Embryonic facial prominence (tissue), 1 donor: ENCODE measurements at regions not wholly inside any gene's neighbourhood (a gene's known extent, or its start where the extent isn't known, plus 50 kb on each side); places are given as distances from the start of the nearest gene placed in this dataset.

Experiments used
- DNase-seq: peaks from one replicate; pipeline ENCODE4 v3.0.0-alpha.2; 2016; ENCODE audit errors: extremely low spot score

DNA sequence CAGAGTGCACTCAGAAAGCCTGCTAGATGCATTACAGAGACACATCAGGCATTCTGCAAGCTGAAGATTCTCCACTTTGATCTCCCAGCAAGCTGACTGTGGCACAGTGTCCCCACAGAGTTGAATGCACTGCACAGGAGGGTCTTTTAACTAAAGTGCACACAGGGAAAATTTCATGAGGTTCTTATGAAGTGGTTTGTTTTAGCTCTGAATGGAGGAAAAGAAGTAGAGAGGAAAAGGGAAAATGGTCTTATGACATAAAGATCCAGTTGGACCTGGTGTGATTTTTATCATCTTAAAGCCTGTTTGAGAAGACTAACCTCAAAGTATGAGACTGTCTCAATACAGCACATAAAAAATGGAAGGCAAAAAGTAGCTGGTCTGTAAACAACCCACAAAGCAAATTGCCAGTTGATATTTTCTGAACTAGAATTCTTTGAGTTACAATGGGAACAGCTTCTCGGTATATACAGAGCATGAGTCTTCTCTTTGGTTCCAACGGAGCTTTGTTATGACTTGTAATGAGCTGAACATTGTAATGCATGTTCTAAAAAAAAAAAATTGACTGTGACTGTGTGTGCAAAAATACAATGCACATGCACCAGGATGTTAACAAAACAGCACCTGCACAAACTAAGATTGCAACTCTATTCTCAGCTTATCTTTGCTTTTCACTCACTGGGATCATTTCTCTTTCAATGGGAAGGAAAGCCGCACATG, 383.0 kb upstream of the ID4 start:
- DNase-seq = no peak

DNA sequence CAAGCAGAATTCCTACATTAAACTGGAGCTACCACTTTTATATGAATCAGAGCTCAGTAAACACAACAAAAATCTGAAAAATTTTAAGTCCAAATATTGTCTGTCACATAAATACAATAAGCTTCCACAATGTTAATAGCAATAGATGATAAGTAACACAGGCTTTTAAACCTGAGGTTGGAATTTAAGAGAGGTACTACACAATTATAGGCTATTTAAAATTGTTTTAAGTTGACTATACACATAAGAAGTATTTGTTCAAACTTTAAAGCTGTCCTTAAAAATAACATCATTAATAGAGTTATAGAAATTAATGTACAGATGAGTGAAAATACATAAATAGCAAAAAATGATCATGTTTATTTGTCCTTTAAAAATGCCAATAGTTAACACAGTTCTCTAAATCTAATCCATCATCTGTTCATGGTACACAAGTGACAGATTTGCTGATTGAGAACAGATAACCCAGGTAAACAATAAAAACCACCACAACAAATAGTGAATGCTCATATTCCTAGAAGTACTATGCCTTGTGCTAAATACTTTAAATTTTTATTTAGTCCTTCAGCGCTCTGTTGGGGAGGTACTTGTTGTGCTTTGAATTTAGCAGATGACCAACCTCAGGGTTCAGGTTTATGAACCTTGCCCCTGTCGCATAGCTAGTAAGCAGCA, 382.3 kb upstream of the ID4 start:
- DNase-seq = no peak

DNA sequence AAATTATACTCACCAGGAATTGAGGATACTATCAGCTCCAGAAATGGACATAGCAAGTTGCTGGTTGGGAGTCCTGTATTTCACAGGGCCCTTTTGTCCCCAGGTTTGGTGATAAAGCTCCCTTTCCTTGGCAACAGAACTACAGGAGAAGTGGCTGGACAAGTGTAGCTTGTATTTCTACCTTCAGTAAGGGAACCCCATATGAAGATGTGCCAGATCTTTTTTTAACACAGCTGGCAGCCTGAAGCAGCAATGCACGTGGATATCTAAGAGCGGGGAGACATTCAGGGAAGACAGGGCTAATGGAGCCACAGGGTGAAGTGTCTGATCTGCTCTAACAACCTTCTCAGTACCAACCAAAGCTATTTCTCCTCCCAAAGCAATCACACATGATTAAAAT, 373.9 kb upstream of the ID4 start:
- no peak for DNase-seq

DNA sequence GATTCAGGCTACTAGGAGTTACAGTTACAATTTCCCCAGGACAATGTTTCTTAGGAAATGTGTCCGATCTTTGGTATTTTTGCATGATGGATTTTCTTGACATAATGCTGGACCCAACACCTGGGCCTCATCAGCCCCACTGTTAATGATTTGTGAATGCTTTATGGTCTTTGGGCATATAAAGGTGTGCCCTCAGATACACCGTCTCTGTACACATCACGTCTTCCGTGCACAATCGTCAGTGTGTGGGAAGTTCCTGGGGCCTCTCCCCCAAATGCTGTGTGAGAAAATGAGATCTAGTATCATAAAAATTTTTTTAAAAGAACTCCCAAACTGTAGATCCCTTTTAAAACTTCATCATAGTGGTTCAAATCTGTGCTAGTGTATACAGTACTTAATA, 373.2 kb upstream of the ID4 start:
- no peak for DNase-seq

DNA sequence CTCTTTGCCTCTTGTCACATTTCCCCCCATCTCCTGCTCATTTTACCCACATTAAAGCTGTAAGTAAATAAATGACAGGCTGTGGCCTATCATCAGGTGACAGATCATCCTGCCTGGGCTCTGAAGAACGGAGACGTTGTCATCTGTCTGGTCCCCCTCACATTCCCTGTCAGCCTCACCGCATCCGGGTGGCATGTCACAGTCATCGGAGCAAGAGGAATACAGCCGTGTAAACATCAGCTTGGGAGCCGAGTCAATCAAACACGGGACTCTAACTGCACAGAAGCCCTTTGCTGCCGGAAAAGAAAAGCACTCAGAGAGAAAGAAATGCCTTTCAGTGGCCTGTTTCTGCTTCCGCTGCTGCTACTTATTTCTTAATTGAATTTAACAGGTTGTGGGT, 371.9 kb upstream of the ID4 start:
- DNase-seq = no peak

DNA sequence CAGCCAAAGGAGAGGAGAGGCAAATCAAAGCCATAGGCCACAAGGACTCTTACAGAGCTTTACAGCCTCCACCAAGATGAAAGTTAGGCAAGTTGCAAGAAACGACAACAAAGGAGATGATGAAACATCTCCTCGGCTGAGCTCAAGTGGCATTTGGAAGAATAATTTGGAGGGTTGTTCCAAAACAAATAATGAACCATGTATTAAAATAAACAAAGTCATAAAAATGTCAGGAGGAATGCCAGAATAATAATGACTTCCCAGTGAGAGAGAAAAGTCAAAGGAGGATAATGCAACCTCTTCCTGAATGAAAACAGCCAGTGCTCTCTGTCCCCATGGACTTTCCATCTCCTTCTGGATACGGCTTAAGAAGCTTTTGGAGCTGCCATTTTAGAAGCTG, 371.4 kb upstream of the ID4 start:
- DNase-seq = no peak

DNA sequence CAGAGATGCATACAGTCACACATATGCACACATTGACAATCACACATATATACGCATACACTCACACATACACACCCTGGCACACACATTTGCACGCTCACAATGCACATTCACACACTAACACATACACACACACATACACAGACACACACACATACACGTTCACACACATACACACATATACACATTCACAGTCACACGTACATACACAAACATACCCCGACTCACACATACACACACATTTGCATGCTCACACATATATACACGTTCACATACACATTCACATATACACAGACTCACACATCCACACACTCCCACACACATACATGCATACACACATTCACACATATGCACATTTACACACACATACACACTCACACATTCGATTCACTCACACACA, 366.8 kb upstream of the ID4 start:
- no peak for DNase-seq

DNA sequence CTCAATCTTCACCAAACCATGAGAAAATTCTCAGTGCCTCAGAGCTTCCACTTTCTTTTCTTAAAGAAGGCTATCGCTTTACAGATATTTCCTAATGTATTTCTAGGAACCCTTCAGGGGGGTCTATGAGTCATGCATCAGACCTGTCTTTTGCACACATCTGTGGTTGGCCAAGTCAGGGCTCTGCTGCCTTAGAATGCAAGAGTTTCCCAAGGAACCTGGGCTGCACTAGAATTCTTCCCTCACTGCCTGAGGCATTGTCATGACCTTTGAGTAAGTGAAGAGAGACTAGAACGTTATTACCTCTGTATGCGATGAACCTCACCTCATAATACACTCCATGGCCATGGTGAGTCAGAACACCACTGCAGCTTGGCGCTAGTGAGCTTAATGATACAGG, 365.0 kb upstream of the ID4 start:
- DNase-seq = no peak

DNA sequence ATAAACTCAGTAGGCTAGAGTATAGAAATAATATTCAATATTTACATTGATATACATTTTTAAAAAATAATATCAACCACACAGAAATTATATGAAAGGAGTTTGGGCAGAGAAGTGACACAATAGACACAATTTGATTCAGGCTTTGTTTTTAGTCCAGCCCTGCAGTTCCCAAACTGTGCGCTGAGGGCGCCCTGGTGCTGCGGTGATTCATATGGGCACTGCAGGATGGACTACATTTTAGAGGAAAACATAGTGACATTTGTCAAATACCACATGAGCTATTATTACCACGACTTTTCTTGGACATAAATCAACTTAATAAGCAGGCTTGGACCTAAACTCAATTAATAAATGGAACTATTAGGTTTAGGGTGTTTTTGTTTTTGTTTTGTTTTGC, 364.3 kb upstream of the ID4 start:
- DNase-seq = no peak

DNA sequence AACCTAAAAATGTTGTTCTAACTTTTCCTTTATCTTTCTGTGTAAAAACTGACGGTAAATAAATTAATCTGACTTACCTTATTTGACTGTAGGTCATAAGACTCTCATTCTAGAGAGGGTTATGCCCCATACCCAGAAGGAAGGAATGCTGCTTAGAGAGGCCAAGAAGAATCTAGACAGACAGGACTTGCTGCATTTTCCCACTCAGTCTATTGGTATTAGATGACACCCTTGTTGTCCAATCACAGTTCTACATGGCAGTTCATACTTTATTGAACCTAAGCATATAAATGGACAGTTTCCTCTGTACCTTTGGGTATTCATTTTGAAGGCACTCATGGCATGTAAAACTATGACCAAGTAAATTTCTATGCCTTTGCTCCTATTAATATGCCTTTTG, 359.6 kb upstream of the ID4 start:
- DNase-seq = no peak

DNA sequence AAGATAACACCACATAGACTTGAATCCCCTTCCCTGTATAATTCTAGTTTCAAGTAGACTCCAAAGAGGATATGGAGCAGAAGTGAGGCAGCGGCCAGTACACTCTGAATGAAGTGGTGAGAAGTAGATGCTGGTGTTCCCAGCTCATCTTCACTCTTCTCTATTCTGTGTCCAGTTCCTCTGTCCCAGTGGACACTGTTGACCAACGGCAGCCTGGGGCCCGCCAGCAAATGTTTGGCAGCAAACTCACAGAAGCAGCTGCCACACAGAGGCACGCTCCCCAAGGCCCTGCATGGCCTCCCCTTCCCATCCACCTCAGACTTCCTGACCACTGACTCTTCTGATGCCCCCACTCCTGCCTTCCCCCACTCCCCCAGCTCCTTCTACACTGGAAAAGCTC, 358.9 kb upstream of the ID4 start:
- DNase-seq = no peak

DNA sequence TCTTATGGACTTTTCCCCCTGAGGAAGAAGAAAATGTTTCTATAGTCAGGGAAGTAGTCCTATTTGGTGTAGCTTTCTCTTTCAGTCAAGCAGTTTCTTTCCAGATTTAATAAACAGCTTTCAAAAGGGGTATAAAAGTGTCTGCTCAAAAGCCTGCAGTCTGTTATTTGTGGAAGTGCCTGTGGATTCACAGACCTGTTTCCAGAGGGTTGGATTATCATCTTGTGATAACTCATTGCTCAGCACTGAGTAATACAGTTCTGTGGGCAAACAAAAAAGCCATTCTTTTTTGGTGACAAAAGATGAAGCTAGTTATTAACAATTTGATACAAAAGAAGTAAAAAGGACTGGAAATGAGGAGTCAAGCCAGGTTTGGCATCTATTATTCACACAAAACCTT, 358.2 kb upstream of the ID4 start:
- DNase-seq = no peak

DNA sequence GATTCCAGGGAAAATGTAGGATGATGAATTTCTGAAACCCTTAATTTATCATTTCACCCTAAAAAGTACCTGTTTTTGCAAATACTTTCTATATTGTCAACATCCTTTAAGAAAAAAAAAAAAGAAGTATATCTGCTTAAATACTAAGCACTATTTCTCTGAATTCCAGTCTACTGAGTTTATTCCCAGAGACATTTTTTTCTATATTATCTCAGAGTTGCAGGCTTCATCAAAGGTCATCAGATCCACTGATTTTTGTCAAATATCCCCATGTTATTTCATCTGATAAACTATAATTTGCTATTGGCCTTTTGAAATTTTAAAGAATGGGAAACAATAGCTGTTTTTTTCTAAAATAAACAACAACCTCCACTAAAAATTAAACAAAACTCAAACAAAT, 357.6 kb upstream of the ID4 start:
- DNase-seq = no peak

DNA sequence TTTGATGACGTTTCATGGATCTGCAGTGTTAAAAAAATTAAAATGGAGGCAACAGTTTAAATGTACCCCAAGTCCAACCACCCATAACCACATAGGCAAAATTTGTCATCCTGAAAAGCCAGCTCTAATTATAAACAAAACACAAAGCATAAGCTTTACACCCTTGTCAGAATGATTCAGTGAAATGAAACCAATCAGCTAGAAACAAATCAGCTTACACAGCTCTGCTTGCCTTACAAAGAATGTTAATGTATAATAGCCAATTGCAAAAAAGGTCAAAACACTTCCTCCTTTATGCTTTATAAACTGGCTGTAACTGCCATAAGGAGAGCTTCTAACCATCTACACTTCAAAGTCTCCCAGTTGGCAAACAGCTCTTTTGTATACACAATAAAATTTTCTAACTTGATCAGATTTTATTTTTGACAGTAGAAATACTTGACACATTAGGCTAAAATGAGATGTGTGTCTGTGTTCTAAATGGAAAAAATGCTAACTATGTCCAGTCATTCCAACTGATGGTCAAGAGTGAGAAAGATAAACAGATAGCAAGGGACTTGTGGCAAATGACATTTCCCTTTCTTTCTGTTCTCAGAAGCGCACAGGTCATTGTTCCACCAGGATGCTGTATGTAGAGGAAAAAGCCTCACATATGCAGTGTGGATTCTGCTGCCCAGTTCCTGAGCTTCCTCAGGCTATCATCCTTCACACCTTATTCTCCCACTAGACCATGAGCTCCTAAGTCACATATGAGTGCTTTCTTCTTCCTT, 344.3 kb upstream of the ID4 start:
- DNase-seq = no peak

DNA sequence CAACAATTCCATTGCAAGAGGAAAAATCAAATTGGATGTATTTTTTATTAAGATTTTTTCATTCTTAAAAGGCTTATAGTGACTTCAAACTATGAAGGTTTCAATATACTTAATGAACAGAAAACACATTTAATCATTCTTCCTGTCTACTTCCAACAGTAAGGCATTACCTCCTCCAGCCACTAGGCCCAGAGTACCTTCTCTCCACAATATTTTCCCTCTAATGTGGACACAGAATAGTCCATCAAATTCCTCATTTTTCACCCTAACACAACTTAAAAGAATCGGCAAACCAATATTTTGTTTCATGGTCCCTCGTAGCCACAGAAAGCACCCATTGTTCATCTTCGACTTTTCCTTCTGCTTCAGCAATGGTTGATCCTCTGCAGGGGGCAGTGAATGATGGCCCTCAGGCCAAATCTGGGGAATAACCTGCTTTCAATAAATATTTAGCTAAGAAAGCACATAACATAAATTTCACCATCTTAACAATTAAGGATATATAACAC, 335.4 kb upstream of the ID4 start:
- no peak for DNase-seq

DNA sequence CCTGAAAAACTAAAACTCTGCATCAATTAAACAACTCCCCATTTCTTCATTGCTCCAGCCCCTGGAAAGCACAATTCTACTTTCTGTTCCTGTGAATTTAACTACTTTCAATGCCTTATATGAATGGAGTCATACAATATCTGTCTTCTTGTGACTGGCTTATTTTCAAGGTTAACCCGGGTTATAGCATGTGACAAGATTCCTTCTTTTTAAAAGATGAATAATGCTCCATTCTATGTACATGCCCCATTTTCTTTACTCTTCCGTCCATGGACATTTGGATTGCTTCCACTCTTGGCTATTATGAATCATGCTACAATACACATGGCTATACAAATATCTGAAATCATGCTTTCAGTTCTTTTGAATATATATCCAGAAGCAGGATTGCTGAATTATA, 334.9 kb upstream of the ID4 start:
- DNase-seq = no peak

DNA sequence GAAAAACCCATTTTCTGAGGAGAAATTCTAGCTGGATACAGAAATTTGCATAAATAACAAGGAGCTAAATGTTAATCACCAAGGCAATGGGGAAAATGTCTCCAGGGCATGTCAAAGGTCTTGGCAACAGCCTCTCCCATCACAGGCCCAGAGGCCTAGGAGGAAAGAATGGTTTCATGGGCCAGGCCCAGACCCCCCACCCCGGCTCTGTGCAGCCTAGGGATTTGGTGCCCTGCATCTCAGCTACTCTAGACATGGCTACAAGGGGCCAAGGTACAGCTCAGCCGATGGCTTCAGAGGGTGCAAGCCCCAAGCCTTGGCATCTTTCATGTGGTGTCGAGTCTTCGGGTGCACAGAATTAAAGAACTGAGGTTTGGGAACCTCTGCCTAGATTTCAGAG, 321.2 kb upstream of the ID4 start:
- DNase-seq = no peak

DNA sequence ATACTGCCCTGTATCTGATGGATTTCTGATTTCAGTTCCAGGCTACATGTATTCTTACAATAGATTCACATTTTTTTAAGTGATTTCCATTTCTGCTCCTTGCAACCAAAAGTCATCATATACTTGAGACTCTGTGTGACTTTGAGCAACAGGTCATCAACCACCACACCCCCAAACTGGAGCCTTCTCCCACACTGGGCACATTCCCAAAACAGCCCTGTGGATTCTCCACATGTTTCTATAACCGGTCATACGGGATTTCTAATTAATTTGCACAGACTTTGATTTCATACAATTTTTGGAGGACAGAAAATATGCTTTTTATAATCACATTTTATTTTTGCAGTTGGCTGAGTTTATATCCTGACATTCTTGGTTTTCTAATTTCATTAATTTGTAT, 317.2 kb upstream of the ID4 start:
- DNase-seq = no peak

DNA sequence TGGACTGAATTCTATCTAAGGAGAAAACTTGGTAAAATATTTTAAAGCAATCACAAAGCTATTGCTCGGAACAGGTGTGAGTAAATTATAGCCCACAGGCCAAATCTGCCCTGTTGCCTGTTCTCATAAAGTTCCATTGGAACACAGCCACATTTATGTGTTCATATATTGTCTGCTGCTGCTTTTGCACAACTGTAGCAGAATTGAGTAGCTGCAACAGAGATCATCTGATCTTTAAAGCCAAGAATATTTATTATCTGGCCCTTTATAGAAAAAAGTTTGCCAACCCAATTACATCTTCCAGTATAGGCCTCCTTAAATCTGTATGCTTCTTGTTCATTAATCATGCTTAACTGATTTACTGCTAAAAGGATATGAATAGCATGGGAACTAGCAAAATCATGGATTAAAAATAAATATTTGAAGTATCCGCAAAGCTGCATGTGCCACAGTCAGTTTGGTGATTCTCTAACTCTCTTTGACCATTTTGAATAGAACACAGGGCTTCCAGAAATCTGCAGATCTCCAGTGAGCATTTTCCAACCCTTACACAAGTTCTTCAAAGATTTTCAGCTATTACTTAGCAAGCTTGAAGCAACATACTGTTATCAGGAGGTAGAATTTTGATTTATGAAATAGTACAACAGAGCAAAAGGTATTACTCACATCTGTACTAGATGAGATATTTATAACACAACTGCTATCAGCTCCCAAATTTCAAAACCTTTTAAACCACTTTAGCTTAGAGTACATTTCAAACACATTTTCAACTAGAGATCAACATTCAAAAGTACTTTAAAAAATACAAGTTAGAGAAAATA, 312.6 kb upstream of the ID4 start:
- DNase-seq = no peak

DNA sequence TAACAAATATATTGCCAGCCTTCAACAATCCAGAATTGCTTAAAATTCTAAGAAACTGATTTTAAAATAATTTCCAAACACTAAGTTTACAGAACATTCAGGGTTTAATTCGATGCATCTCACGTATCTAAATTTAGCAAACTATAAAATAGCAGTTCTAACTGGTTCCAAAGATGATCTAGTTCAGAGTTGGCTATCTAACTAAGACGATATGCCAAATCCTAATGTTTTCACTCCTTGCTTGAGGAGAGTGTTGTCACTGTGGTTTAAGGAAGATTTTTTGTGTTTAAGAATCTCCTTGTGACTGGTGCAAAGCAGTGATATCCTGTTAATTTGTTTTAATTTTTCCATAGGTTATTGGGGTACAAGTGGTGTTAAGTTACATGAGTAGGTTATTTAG, 311.5 kb upstream of the ID4 start:
- DNase-seq = no peak

DNA sequence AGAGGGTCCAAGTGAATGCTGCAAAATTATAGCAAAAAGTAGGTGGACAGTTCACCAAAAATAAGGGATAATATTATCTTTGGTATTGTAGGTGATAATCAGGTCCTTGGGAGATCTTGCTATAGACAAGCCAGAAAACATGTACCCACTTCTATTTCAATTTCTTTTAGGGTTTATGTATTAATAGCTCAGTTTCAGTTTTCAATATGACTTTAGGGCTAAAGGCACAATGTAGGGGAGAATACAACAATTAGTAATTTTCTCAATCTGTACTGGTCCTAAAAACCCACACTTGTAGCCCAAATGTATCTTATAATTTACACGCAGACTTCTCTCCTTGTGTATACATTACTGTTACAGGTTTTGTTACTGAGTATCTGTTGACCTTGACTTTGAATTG, 307.0 kb upstream of the ID4 start:
- no peak for DNase-seq

DNA sequence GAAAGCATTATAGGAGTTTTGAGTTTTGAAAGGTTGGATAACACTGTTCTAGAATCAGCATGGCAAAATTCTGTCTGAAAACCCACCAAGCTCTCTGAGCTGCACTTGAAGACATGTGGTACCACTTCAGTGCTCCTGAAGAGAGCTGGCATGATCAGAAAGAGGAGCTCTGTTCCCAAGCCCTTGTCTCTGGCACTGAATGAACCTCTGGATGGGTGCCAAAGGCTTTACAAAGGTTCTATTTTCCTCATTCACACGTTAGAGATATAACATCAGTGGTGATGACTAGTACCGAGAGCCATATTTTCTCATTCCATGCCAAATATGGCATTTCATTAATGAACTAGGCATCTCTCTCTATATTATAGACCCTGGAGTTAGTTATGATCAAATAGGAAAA, 301.8 kb upstream of the ID4 start:
- no peak for DNase-seq
